Progenitor cell of endocrine pancreas (in vitro differentiated cells): ENCODE measurements at regions not wholly inside any gene's neighbourhood (a gene's known extent, or its start where the extent isn't known, plus 50 kb on each side); places are given as distances from the start of the nearest gene placed in this dataset.
"Not testable (repeated sequence)": the region's sequence is repeated elsewhere in the genome, so short reads cannot be mapped to it uniquely, and the experiment has no call there.

Experiments used
- DNase-seq: peaks from one replicate; pipeline ENCODE4 v3.0.0; 2021; ENCODE audit warnings: low spot score; ENCODE audit not compliant: unreplicated experiment
- H3K27ac Mint-ChIP-seq: 2 replicates; pipeline ENCODE4 v1.8.0; 2021; ENCODE audit warnings: mild to moderate bottlenecking, moderate library complexity, mixed read lengths
- H3K27me3 Mint-ChIP-seq: 2 replicates; pipeline ENCODE4 v1.8.0; 2021; ENCODE audit warnings: mixed read lengths
- H3K36me3 Mint-ChIP-seq: 2 replicates; pipeline ENCODE4 v1.8.0; 2022; ENCODE audit warnings: mixed read lengths; ENCODE audit not compliant: insufficient read depth
- H3K4me1 Mint-ChIP-seq: 2 replicates; pipeline ENCODE4 v1.8.0; 2021; ENCODE audit warnings: low read depth, mixed read lengths
- H3K4me3 Mint-ChIP-seq: 2 replicates; pipeline ENCODE4 v1.8.0; 2021; ENCODE audit warnings: low read depth, mild to moderate bottlenecking, moderate library complexity, mixed read lengths
- H3K9me3 Mint-ChIP-seq: 2 replicates; pipeline ENCODE4 v1.8.0; 2021; ENCODE audit warnings: low read depth, mixed read lengths
- CTCF ChIP-seq: fragments of 200-600 bp; sonication (generic); IDR thresholded peaks from one replicate; pipeline ENCODE4 v1.5.0; 2021; ENCODE audit warnings: antibody characterized with exemption, mild to moderate bottlenecking; ENCODE audit not compliant: unreplicated experiment

- no peak for DNase-seq
- Mint-ChIP-seq H3K9me3 (peaks cover 20% of the 10 kb centered on the region), H3K4me1 (no peaks in the 10 kb centered on the region)
Measured at GRCh38 chr7:110317541-110318265, 773.2 kb upstream of the LRRN3 start.

GRCh38 chr7:110320285-110320684 is 770.6 kb upstream of the LRRN3 start:
- H3K4me1 Mint-ChIP-seq, H3K27ac Mint-ChIP-seq, H3K27me3 Mint-ChIP-seq, DNase-seq, H3K4me3 Mint-ChIP-seq, H3K36me3 Mint-ChIP-seq: not testable (repeated sequence)
- peaks cover 20% of the 10 kb centered on the region for H3K9me3 Mint-ChIP-seq

More at GRCh38 chr7:110317541-110318265, 773.2 kb upstream of the LRRN3 start:
- Mint-ChIP-seq H3K27ac (no peak overlapping the region), H3K27me3 (no peaks in the 10 kb centered on the region), H3K4me3 (no peak overlapping the region), H3K36me3 (peaks cover 3% of the 10 kb centered on the region)
- TF ChIP-seq CTCF: no peak

GRCh38 chr7:110322796-110323195 is 768.1 kb upstream of the LRRN3 start:
- TF ChIP-seq CTCF: no peak
- Mint-ChIP-seq H3K4me3 (no peak overlapping the region), H3K36me3 (peaks cover 3% of the 10 kb centered on the region), H3K27ac (no peak overlapping the region), H3K27me3 (no peaks in the 10 kb centered on the region), H3K9me3 (peaks cover 11% of the 10 kb centered on the region), H3K4me1 (no peaks in the 10 kb centered on the region)
- no peak for DNase-seq

- DNase-seq: no peak
- Mint-ChIP-seq H3K4me1 (no peaks in the 10 kb centered on the region), H3K4me3 (no peak overlapping the region), H3K9me3 (peaks cover 4% of the 10 kb centered on the region), H3K27me3 (no peaks in the 10 kb centered on the region), H3K27ac (no peak overlapping the region), H3K36me3 (no peaks in the 10 kb centered on the region)
- TF ChIP-seq CTCF: no peak
Measured at GRCh38 chr7:110326966-110327365, 764.0 kb upstream of the LRRN3 start.

GRCh38 chr7:110336423-110336822 is 754.5 kb upstream of the LRRN3 start:
- H3K4me3 Mint-ChIP-seq: no peak overlapping the region
- H3K4me1 Mint-ChIP-seq: peaks cover 9% of the 10 kb centered on the region

More at GRCh38 chr7:110336423-110336822, 754.5 kb upstream of the LRRN3 start:
- Mint-ChIP-seq H3K36me3 (peaks cover 2% of the 10 kb centered on the region), H3K27me3 (no peaks in the 10 kb centered on the region), H3K9me3 (peaks cover 12% of the 10 kb centered on the region), H3K27ac (no peak overlapping the region)
- DNase-seq: no peak
- no peak for TF ChIP-seq CTCF
